ENCODE measurements at regions not wholly inside any gene's neighbourhood (a gene's known extent, or its start where the extent isn't known, plus 50 kb on each side); places are given as distances from the start of the nearest gene placed in this dataset.
"Not testable (repeated sequence)": the region's sequence is repeated elsewhere in the genome, so short reads cannot be mapped to it uniquely, and the experiment has no call there.

DNA sequence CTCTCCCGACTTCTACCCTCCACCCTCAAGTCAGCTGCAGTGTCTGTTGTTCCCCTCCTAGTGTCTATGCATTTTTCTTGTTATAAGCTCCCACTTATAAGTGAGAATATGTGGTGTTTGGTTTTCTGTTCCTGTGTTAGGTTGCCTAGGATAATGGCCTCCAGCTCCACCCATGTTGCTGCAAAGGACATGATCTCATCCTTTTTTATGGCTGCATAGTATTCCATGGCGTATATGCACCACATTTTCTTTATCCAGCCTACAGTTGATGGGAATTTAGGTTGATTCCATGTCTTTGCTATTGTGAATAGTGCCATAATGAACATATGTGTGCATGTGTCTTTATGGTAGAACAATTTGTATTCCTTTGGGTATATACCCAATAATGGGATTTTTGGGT, 80.7 kb downstream of the SPTSSA start:
- DNase-seq (ENCODE audit: low read depth in 2 of 2) = not testable (repeated sequence)

DNA sequence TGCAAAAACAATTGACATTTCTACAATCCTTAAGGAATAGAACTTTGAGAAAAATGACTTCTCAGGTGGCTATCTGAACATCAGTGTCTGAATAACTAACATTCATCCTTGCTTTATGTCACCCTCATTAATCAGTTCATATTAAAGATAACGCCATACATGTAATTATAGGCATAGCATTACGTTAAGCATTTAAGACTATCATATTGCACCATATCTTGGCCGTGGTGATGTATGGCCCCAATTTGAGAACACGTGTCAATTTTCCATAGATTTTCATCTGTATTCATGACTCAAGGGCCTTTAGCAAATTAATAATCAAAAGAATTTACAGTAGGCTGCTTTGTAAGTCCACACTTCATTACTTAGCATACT, 81.6 kb downstream of the SPTSSA start:
- DNase-seq (ENCODE audit: low read depth in 2 of 2) = no peak

DNA sequence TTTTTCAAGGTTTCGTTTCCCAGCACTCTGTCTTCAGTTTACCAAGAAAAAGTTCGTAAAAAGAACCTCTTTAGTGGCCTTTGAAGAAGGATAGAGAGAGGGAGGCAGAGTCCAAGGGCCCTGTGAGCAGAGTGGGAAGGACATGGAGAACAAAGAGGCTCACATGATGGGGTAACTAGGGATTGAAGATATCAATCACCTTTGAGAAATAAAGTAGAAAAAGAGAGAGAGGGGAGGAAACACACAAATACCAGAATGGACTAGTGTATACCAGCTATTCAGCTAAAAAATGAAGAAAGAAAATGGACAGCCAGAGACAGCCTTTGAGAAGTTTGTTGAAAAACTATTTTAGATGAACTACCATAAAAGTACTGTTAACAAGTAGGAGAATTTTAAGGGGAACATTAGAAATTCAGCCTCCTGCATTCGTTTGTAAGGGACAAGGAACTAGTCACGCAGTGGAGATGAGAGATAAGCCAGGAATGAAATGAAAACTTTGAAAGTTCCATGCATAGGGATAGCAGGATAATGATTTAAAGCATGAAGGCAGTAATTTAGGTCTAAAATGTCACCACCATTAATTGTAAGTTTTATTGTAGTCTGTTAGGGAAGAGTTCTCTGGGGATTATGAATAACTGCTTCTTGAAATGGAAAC, 82.1 kb downstream of the SPTSSA start:
- DNase-seq (ENCODE audit: low read depth in 2 of 2) = no peak

DNA sequence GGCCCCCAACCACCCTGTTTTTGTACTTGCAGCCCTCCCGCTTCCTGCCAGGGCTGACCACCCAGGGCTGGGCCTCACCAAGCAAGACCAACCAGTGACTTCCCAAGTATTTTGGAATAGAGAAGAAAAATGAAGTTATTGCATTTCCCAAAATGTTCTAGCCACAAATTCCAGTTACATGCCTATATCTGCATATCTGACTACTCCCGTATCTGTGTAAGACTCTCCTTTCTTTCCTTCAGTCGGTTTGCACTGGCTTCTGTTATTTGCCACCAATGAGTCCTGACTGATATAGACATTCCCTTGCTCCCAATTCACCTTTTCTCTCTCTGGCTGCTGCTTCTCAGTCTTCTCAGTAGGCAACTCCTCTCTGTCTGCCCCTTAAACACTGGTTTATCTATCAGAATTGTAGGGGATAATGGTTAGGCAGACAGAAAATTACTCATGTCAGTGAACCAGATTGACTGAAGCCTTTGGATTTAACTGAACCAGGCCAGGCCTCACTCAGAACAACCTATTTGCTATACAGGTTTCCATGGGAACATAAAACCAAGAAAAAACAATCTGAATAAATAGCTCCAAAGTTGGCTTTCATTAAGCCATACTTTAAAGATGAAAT, 85.3 kb downstream of the SPTSSA start:
- no peak for DNase-seq (ENCODE audit: low read depth in 2 of 2)

DNA sequence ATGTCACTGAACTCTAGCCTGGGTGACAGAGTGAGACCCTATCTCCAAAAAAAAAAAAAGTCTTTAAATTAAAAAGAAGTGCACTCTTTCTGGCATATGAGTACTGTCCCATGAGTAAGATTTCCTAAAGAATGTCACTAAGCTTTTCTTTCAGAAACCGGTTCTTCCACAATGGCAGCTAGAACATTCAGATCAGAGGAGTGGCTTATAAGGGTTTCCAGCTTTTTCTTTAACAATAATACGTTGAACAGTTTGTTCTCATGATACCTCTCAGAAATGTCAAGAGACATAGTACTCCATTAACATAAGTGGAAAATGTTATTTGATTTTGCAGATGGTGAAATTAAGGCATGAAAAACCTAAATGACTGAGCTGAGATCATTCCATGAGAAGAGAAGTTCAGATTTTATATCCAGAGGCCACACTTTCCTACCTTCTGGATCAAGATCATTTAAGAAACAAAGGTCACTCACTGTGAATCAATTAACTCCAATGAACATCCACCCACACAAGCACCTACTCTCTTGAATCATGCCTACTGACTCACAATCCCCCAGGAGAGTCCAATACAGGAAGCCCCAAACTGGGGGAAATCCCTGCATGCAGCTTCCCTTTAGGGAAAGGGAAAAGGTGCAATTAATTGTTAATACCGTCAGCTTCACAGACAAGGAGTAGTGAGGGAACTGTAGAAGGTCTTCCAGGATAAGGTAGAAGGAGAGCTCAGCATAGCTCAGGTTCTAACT, 86.9 kb downstream of the SPTSSA start:
- DNase-seq (ENCODE audit: low read depth in 2 of 2) = no peak

DNA sequence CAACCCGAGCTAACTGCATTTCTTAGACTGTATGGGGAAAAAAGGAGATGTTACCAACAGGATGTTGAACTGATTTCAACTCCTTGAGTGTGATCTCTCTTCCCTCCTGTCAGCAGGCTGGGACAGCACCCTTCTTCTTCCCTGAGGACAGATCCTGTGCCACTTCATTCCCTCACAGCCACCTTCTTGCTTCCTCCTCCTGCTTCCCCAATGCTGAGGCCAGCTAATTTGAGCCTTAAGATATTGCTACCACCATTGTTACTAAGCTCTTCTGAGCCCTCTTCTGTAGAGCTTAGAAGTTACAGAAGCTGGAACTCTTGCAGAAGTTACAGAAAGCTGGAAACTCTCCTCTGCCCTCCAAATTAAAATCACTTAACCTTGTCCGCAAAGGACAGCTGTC, 88.8 kb downstream of the SPTSSA start:
- no peak for DNase-seq (ENCODE audit: low read depth in 2 of 2)

DNA sequence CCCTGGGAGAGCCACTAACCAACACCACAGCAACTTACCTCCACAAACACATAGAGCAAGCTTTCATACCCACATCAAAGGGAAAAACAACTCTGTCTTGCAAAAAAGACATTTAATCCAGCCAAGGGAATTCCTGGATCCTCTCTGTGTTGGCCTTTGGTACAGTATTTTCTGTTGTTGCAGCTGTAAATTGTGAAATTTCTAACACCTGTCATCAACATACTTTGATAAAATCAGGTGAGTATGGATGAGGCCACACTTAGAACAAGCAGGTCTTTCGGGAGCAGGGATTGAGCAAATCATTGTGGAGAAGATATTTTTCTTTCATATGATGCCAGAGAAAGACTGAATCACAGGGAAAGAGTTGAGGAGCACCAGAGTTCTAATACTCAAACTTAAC, 89.3 kb downstream of the SPTSSA start:
- DNase-seq (ENCODE audit: low read depth in 2 of 2) = no peak

DNA sequence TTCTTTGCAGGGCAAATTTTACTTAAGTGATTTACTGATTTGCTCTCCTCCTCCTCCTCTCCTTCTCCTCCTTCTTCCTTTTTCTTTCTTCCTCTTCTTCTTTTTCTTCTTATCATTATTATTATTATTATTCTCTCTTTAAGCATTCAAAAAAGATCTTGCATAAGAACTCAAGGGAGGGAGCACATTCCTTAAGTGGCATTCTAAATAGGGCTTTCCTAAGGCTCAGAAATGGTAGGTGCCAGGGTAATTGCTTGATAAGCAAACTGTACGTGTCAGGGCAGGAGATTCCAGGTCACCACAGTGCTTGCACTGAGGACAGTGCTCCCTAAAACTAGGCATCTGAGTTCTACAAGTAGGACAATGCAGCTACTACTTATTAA, 92.4 kb downstream of the SPTSSA start:
- DNase-seq (ENCODE audit: low read depth in 2 of 2) = no peak

DNA sequence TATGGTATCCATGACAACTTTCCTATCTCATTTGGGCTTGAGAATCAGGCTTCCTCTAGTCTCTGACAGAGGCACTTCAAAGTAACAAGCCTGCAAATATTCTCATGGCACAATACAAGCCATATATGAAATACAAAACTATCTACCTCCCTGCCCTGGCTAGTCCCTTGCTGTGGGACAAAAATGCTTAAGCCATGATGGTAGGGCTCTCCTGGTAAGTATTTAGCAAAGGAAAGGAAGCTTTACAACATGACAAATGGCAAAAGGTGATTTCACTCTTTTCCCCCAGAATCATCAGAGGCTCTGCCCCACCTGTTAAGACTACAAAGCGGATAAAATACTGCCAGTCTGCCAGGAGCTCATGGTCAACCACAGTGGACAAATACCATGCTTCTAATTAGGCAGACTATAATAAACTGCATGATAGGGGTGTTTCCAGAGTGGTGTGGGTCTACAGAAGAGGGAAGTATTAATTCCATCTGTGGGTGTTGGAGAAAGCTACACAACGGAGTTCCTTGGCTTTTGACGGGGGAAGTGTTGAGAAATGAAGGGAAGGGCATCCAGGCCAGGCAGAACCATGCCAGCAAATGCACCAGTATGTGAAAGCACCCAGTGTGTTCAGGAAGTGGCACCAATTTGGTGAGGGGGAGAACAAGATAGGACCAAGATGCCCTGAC, 92.9 kb downstream of the SPTSSA start:
- DNase-seq (ENCODE audit: low read depth in 2 of 2) = no peak

DNA sequence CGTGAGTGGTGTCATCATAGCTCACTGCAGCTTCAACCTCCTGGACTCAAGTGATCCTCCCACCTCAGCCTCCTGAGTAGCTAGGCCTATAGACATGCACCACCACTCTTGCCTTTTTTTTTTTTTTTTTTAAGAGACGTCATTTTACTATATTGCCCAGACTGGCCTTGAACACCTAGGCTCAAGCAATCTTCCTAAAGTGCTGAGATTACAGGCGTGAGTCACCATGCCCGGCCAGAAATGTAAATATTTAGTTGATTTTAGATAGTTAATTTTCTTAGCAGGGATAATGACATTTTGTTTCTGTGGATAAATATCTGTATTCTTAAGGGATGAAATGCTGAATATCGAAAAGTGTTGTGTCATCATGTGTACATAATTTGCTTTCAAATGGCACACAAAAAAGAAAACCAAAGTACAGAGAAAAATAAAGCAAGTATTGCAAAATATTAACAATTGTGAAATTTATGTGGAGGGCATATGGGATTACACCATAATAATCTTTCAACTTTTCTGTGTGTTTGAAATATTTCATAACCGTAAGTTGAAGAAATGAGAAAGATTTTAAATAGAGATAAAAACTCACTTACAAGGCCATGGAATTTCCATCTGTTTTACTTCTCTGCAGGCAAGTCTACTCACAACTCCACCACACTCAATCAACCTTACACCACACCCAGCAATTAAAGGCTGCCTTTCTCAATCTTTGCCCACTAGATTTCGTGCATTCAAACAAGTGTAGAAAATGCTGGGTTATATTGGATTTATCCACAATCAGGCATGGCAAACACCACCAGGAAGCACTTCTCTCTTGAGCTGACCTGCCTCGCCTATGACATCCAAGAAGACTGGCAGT, 93.7 kb downstream of the SPTSSA start:
- no peak for DNase-seq (ENCODE audit: low read depth in 2 of 2)

DNA sequence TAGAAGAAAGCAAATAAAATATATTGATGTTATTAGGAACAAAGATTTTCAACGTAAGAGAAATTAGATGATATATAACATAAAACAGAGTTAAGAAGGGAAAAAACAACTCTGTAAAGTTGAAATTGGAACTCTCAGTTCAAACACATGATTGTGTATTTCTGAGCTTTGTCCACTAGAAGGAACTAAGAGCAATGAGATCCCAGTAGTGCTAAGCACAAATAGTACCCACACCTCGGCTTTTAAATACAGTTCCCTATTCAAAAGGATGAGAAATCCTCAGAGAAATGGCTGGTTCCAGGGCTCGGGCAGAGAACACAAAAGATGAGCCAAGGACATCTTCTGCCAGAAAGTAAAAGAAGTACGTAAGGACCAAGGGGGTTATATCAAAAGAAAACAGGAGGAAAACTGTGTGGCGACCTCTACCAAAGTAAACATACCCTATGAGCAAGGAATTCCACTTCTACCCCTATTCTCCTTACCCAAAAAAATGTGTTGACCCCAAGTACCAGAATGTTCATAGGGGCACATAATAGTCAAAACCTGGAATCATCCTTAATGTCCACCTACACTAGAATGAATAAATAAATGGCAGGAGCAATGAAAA, 96.6 kb downstream of the SPTSSA start:
- DNase-seq (ENCODE audit: low read depth in 2 of 2) = no peak

DNA sequence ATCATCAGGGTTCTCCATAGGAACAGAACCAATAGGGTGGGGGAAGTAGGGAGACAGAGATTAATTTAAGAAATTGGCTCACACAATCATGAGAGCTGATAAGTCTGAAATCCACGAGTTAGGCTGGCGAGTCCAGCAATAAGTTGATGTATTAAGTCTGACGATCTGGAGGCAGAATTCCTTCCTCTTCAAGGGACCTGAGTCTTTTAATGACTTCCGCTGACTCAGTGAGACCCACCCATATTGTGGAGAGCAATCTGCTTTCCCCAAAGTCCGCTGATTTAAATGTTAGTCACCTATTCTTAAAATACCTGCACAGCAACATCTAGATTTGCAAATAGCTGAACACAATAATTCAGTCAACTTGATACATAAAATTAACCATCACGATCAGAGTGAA, 97.8 kb downstream of the SPTSSA start:
- DNase-seq (ENCODE audit: low read depth in 2 of 2) = no peak

DNA sequence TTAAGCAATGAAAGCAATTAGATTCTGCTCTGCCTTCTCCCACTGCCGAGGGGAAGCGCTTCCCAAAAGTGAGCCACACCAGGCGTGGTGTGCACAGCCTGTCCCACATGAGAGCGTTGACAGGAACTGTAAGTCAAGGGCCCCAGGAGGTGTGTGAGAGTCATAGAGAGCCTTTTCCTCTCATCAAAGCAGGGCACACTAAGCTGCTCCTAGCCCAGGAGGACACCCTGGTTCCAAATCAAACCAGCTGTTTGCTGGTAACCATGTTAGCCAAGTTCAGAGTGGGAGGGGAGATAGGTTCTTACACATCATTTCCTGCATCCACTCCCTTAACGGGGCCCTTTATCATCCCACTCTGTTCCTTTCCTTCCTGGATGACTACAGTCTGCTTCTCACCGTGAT, 98.3 kb downstream of the SPTSSA start:
- no peak for DNase-seq (ENCODE audit: low read depth in 2 of 2)

DNA sequence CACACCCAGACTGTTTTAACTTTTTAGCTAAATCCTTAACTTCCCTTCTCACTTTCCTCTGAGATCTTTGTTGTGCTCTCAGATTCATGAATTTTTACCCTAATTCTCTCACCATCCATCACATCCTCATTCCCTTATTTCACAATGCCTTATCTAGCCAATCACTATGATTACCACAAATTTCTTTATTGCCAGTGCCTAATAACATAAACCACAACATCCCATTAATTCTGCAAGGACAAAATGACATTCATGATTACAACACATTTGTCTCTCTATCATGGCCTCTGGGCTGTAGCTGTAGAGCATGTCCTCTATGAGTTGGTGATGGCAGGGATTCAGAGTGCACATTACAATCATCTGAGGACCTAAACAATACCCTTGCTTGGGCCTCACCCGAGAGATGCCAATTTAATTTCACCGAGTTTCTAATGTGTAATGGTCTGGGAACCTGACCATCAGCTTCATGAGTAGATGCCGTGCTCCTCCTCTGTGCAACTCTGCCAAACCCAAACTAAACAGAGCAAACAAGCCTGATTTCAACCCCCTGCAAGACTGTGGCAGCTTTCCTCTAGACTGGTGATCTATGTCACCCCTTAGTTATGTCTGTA, 99.3 kb downstream of the SPTSSA start:
- DNase-seq (ENCODE audit: low read depth in 2 of 2) = no peak

DNA sequence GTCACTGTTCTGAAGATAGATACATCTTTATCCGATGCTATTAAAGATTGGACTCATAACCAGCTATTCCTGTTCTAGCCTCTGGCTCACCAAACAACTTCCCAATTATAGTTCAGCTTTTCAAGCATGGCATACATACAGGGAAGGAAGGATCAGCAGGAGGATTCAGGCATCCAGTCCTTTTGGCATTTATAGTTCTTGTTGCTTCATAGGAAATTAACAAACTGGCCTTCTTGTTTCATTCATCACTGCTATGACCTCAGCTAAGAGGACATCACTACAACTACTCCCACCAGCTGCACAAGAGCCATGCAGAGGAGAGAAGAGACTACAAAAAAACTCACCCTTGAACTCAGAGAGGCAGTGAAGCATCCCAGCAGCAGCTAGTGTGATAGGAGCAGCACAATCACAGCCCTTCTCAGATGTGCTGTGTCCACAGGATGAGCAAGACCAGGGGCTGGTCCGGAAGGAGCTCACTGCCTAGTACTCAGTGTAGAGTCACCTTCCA, 100.5 kb downstream of the SPTSSA start:
- DNase-seq (ENCODE audit: low read depth in 2 of 2) = no peak

DNA sequence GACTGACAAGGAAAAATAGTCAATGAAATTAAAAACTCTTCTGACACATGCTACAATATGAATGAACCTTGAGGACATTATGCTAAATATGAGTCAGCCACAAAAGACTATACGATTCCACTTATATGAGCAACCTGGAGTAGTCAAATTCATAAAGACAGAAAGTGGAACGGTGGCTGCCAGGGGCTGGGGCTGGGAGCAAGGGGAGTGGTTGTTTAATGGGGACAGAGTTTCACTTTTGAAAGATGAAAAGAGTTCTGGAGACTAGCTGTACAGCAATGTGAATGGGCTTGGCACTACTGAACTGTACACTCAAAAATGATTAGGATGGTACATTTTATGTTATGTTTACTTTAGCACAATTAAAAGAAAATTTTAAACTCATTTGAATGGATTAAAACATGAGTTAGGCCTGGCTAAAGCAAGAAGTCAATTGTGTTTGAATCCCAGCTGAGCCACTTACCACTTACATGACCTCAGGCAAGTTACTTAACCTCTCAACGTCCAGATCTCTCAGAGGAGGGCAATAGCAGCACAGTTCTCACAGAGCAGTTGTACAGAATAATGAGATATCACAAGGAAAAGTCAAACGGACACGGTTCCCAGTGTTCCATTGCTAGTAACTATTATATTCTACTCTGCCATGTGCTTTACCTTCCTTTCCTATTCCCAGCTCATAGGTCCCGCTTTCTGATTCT, 102.5 kb downstream of the SPTSSA start:
- DNase-seq (ENCODE audit: low read depth in 2 of 2) = no peak

DNA sequence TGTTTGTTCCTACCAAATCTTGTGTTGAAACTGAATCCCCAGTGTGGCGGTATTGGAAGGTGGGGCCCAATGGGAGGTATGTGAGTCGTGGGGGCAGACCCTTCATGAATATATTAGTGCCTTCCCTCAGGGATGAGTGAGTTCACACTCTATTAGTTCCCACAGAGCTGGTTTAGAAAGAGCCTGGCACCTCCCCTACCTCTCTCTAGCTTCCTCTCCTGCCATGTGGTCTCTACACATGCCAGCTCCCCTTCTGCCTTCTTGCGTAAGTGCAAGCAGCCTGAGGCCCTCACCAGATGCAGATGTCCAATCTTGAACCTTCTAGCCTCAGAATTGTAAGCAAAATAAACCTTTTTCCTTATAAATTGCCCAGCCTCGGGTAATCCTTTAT, 105.8 kb downstream of the SPTSSA start:
- no peak for DNase-seq (ENCODE audit: low read depth in 2 of 2)

DNA sequence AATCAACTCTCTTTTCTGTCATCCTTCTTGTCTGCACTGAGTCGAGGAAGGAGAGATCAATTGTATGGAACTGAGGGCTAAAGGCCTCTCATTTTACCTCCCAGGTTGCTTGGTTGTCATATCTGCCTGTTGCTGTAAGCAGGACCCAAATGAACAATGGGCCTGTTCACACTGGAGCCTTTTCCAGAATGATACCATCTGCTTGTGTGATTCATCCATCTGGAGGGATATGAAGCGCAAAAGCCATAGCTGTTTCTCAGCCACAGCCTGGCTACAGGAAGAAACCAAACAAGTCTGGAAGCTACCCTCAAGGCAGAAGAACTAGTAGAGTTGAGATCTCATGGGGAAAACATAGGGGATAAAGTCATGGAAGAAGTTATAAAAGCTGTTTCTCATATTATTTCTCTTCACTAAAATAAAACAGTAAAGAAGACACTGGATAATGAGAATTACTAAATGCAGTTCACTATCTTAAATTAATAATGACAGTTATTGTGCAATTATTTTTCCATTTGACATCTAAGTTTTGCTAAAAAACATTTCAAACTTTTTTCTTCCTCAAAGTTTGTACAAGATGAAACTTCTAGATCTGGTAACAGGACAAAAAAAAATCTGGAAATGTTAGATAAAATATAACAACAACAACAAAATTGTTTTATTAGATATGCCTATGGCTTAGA, 106.3 kb downstream of the SPTSSA start:
- DNase-seq (ENCODE audit: low read depth in 2 of 2) = no peak

DNA sequence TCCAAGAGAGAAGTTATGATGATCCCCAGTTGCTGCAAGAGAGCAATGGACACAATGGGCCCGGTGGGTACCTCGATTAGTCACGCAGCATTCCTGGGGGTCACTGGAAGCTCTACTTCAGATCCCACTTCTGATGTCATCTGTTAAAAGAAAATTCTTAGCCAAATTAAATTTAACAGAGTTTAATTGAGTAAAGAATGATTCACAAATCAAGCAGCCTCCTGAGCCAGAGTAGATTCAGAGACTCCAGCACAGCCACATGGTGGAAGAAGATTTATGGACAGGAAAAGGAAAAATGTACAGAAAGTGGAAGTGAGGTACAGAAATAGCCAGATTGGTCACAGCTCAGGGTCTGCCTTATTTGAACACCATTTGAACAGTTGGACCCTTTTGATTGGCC, 107.5 kb downstream of the SPTSSA start:
- DNase-seq (ENCODE audit: low read depth in 2 of 2) = no peak

DNA sequence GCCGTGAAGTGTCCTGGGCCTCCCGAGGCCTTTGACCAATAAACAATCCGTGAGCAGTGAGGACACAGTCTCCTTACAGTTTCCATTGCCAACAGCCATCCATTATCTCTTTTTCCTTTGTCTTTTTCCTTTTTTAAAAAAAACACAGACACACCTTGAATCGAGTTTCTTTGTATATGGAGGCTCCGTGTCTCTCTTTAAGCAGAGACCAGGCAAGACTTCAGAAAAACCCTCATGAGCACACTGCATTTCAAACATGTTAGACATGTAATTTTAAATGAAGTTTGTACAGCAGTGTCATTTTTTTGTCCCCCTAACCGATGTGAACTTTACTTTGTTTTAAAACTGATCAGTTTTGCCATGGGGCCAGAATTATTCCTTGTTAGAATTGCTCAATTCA, 111.1 kb downstream of the SPTSSA start:
- DNase-seq (ENCODE audit: low read depth in 2 of 2) = no peak
